ENCODE measurements at regions not wholly inside any gene's neighbourhood (a gene's known extent, or its start where the extent isn't known, plus 50 kb on each side); places are given as distances from the start of the nearest gene placed in this dataset.
A peak's percentile ranks its signal among the peaks of the same experiment; 100 is the strongest.

- DNase-seq: no peak
Observed at GRCh38 chr18:75785834-75786233, 358.3 kb upstream of the SMIM21 start.

GRCh38 chr18:75785206-75785605 is 357.7 kb upstream of the SMIM21 start:
- no peak for DNase-seq

GRCh38 chr18:75784390-75784789 is 356.9 kb upstream of the SMIM21 start:
- DNase-seq: no peak

GRCh38 chr18:75783566-75784281 is 356.2 kb upstream of the SMIM21 start:
- no peak for DNase-seq

- no peak for DNase-seq
Observed at GRCh38 chr18:75782826-75783225, 355.3 kb upstream of the SMIM21 start.

- no peak for DNase-seq
Observed at GRCh38 chr18:75782204-75782603, 354.7 kb upstream of the SMIM21 start.

GRCh38 chr18:75779910-75780309 is 352.4 kb upstream of the SMIM21 start:
- DNase-seq: no peak

GRCh38 chr18:75779450-75779849 is 351.9 kb upstream of the SMIM21 start:
- no peak for DNase-seq

GRCh38 chr18:75777630-75778029 is 350.1 kb upstream of the SMIM21 start:
- DNase-seq: no peak

GRCh38 chr18:75775121-75775520 is 347.6 kb upstream of the SMIM21 start:
- DNase-seq: no peak

- DNase-seq: no peak
Observed at GRCh38 chr18:75773618-75774017, 346.1 kb upstream of the SMIM21 start.

GRCh38 chr18:75762758-75763157 is 335.3 kb upstream of the SMIM21 start:
- no peak for DNase-seq

- no peak for DNase-seq
Observed at GRCh38 chr18:75760208-75760607, 332.7 kb upstream of the SMIM21 start.

GRCh38 chr18:75757951-75758350 is 330.4 kb upstream of the SMIM21 start:
- no peak for DNase-seq

GRCh38 chr18:75754433-75754832 is 326.9 kb upstream of the SMIM21 start:
- DNase-seq: no peak

- DNase-seq: no peak
Observed at GRCh38 chr18:75753753-75754152, 326.2 kb upstream of the SMIM21 start.

GRCh38 chr18:75752740-75753263 is 325.3 kb upstream of the SMIM21 start:
- DNase-seq: no peak

GRCh38 chr18:75745147-75745546 is 317.6 kb upstream of the SMIM21 start:
- DNase-seq: no peak

GRCh38 chr18:75742516-75742915 is 315.0 kb upstream of the SMIM21 start:
- no peak for DNase-seq

GRCh38 chr18:75739682-75740081 is 312.2 kb upstream of the SMIM21 start:
- DNase-seq: no peak

- DNase-seq: no peak
Observed at GRCh38 chr18:75735291-75735690, 307.8 kb upstream of the SMIM21 start.

GRCh38 chr18:75730249-75730648 is 302.7 kb upstream of the SMIM21 start:
- DNase-seq: no peak

GRCh38 chr18:75728621-75729020 is 301.1 kb upstream of the SMIM21 start:
- DNase-seq: no peak

GRCh38 chr18:75727456-75727855 is 300.0 kb upstream of the SMIM21 start:
- DNase-seq: peak; percentile 13

All from stimulated activated CD4-positive, alpha-beta T cell treated with anti-CD3 and anti-CD28 coated beads, Interleukin-4, amount 100 ng/mL, for 1 hour (primary cell).